HG03097 (cell line): ENCODE measurements at regions not wholly inside any gene's neighbourhood (a gene's known extent, or its start where the extent isn't known, plus 50 kb on each side); places are given as distances from the start of the nearest gene placed in this dataset.
"Not testable (repeated sequence)": the region's sequence is repeated elsewhere in the genome, so short reads cannot be mapped to it uniquely, and the experiment has no call there.

Experiments
- ATAC-seq: cut with Tn5 transposase; IDR thresholded peaks from one replicate; pipeline ENCODE4 v1.9.1; 2021; ENCODE audit not compliant: unreplicated experiment, low FRiP score

- ATAC-seq: no peak
Observed at GRCh38 chr13:22837980-22838647, 342.7 kb upstream of the SGCG start.

DNA sequence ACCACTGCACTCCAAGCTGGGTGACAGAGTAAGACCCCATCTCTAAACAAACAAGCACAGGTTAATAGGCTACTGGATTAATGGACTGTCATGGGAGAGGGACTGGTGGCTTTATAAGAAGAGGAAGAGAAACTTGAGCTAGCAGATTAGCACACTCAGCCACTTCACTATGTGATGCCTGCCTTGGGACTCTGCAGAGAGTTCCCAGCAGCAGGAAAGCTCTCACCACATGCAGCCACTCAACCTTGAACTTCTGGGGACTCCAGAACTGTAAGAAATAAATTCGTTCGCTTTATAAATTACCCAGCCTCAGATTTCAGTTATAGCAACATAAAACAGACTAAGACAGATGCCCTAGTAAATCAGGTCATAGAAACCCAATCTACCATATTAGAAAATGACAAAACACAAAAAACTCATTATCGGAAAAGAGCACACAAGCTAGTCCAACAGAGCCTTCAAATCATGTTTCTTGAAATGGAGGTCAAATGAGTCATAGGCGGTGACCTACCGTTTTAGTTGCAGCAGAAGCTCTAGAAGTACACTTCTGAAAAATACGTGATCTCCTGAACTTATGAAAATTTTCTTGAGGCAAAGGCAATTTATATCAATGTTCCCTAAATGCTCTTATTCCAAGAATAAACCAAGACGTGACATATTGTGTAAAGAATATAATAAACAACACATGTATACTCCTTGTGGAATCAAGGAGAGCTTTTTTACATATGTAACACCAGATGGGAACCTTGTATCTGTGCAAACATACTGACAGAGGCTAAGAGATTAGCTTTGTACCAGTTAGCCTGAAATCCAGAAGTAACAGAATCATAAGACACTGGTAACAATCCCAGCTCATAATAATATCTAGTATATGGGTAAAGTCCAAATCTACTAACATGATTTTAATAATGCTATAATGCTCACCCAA lies 340.9 kb upstream of the SGCG start:
- ATAC-seq: no peak

DNA sequence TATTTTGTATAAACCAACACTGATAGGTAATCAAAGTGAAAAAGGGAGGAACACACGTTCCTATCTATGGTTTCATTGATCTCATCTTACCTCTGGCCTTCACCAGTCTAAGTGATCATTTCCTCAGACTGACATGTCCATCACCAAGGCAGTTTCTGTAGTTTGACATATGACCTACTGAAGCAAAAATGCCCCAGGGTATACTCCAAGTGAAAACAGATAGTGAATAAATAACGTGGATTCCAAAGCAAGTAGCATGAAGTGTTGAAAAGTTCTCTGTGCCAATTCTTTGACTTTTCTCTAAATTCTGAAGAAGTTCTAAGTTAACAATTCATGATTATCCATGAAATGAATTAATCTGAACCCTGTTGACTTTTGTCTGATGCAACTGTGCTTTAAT lies 334.2 kb upstream of the SGCG start:
- ATAC-seq: no peak

GRCh38 chr13:22848539-22849052 lies 332.2 kb upstream of the SGCG start:
- no peak for ATAC-seq

DNA sequence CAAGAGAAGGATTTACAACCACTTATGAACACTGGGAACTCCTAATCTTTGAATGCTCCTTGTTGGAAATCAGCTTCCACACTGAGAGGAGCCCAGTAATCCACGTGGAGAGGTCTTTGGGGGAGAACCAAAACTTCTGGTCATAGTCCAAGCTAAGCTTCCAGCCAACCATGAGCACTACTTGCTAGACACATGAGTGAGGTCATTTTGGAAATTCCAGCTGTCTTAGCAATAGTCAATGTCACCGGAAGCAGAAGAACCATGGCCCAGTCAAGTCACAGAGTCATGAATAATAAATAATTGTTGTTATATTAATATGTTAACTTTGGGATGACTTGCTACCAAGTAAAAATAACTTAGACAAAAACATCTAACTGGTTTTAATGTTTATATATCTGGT lies 324.9 kb upstream of the SGCG start:
- no peak for ATAC-seq

DNA sequence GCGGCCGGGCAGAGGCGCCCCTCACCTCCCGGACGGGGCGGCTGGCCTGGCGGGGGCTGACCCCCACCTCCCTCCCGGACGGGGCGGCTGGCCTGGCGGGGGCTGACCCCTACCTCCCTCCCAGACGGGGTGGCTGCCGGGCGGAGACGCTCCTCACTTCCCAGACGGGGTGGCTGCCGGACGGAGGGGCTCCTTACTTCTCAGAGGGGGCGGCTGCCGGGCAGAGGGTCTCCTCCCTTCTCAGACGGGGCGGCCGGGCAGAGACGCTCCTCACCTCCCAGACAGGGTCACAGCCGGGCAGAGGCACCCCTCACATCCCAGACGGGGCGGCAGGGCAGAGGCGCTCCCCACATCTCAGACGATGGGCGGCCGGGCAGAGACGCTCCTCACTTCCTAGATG lies 321.8 kb upstream of the SGCG start:
- ATAC-seq: not testable (repeated sequence)

DNA sequence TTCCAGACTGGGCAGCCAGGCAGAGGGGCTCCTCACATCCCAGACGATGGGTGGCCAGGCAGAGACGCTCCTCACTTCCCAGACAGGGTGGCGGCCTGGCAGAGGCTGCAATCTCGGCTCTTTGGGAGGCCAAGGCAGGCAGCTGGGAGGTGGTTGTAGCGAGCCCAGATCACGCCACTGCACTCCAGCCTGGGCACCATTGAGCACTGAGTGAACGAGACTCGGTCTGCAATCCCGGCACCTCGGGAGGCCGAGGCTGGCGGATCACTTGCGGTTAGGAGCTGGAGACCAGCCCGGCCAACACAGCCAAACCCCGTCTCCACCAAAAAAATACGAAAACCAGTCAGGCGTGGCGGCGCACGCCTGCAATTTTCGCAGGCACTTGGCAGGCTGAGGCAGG lies 321.4 kb upstream of the SGCG start:
- not testable (repeated sequence) for ATAC-seq

DNA sequence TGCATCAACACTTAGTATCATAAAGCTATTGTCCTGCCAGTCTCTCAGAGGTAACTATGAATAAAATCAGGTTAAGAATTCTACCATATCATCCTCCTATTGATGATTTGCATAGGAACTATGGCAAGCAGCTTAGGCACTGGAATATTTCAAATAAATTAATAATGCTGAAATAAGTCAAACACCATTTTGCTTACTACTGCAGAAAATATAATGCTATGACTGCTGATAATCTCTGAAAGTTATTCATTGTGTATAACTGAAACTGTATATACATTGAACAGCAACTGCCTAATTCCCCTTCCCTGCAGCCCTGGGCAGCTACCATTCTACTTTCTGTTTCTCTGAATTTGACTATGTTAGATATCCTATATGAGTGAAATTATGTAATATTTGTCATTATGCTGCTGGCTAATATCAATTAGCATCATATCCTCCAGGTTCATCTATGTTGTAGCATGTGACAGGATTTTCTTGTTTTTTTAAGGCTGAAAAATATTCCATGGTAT lies 318.8 kb upstream of the SGCG start:
- no peak for ATAC-seq

DNA sequence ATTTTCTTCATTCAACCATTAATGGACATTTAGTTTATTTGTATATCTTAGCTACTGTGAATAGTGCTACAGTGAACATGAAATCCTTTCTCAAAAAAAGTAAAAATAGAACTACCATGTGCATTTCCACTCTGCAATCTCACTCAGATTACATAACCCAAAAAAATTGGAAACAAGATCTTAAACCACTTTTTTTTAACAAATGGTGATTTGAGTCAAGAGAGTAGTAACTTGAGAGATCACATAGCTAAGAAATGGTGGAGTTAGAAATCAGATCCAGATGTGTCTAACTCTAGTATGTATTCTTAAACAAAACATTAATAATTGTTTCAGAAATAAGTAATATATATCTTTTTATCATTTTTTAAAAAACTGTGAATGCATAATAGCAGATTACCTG lies 318.3 kb upstream of the SGCG start:
- no peak for ATAC-seq

- ATAC-seq: no peak
Observed at GRCh38 chr13:22866221-22866620, 314.6 kb upstream of the SGCG start.

DNA sequence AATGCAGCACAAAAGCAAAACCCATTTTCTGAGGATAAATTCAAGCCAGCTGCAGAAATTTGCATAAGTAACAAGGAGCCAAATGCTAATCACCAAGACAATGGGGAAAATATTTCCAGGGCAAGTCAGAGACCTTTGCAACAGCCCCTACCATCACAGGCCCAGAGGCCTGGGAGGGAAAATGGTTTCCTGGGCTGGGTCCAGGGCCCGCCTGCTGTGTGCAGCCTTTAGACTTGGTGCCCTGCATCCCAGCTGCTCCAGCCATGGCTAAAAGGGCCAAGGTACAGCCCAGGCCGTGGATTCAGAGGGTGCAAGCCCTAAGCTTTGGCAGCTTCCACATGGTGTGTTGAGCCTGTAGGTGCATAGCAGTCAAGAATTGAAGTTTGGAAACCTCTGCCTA lies 309.5 kb upstream of the SGCG start:
- no peak for ATAC-seq

DNA sequence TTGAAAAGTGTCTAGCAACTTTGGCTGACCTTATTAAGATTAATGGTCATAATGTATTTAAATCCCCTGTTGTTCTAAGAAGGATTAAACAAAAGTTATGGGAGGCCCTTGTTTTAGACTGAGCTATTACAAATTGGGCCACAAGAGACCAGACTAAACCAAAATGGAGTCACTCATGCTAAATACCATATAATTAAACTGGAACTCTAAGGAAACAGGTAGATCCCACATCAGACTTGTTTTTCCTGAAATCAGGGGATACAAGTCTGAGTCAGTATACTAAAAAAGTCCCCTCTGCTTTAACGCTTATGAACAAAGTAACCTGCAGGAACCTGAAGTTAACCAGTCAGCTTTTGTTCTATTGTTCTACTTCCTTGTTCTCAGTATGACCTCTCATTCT lies 305.9 kb upstream of the SGCG start:
- no peak for ATAC-seq

DNA sequence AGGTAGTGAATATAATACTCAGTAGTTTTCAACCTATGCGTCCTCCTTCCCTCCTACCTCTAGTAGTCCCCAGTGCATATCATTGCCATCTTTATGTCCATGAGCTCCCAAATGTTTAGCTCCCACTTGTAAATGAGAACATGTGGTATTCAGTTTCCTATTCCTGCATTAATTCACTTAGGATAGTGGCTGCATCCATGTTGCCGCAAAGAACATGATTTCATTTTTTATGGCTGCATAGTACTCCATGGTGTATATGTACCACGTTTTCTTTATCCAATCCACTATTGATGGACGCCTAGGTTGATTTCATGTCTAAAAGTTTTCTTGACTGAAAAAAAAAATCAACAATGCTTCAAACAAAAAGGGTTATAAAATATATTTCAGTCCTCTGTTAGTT lies 303.4 kb upstream of the SGCG start:
- no peak for ATAC-seq

- ATAC-seq: no peak
Observed at GRCh38 chr13:22880741-22881720, 299.7 kb upstream of the SGCG start.

DNA sequence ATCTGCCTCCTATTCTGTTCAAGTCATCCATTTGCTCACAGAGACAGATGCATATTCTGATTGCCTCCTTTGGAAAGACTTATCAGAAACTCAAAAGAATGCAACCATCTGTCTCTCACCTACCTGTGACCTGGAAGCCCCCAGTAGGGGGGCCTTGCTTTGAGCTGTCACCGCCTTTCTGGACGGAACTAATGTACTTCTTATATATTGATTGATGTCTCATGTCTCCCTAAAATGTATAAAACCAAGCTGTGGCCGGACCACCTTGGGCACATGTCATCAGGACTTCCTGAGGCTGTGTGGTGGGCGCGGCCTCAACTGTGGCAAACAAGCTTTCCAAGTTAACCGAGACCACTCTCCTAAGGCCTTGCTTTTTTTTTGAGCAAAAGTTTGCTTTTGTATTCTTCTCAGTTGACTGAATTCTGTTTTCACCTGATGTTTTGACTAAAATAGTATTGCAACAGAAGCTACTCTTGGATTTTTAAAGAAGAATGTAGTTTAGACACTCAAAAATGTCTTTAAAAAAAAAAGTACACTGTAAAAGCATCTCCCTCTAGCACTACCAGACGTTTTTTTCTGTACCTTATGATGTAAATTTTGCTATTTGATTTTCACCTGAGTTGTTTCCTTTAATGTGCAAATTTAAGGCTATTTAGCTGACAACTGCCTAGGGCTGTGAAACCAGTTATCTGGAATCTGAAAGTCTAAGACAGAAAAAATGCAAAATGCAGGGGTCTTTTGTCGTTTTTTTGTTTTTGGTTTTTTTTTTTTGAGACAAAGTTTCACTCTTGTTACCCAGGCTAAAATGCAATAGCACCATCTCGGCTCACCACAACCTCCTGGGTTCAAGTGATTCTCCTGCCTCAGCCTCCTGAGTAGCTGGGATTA lies 298.8 kb upstream of the SGCG start:
- not testable (repeated sequence) for ATAC-seq

DNA sequence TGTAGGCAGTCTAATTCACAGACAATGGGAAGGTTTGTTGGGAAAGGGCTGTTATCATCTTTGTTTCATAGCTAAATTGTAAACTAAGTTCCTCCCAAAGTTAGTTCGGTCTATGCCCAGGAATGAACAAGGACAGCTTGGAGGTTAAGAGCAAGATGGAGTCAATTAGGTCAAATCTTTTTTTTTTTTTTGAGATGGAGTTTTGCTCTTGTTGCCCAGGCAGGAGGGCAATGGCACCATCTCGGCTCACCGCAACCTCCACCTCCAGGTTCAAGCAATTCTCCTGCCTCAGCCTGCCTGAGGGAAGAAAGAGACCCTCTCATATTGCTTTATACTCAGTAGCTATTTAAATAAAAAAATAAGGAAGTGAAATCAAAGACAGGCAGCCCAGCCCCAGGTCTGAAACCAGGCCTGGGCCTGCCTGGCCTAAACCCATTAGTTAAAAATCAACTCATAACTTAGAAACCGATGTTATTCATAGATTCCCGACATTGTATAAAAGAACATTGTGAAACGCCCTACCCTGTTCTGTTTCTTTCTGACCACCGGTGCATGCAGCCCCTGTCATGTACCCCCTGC lies 297.4 kb upstream of the SGCG start:
- no peak for ATAC-seq

DNA sequence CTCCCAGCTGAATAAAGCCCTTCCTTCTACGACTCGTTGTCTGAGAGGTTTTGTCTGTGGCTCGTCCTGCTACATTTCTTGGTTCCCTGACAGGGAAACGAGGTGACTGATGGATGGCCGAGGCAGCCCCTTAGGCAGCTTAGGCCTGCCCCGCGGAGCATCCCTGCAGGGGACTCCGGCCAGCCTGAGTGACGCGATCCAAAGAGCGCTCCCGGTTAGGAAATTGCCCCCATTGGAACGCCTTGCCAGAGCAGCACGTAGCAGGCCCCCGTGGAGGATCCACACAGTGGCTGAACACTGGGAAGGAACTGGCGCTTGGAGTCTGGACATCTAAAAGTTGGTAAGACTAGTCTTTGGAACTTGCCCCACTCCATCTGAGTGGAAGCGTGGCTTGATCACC lies 296.8 kb upstream of the SGCG start:
- ATAC-seq: no peak

DNA sequence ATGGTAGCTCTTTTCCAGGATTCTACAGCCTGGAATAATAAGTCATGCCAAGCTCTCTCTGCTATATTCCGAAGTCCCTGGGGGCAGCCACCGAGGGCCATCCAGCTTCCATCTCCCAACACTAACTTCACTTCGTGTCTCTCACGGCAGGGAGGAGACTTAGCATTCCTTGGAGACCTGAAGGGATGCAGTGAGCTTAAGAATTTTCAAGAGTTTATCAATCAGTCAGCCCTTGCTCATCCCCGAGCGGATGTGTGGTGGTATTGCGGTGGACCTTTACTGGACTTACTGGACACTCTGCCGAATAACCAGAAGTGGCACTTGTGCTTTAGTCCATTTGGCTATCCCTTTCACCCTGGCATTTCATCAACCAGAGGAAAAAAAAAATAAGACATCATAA lies 294.7 kb upstream of the SGCG start:
- not testable (repeated sequence) for ATAC-seq

DNA sequence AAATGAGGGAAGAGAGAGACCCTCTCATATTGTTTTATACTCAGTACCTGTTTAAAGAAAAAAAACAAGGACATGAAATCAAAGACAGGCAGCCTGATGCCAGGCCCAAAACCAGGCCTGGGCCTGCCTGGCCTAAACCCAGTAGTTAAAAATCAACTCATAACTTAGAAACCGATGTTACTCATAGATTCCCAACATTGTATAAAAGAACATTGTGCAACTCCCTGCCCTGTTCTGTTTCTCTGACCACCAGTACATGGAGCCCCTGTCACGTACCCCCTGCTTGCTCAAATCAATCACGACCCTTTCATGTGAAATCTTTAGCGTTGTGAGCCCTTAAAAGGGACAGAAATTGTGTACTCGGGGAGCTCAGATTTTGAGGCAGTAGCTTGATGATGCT lies 291.4 kb upstream of the SGCG start:
- not testable (repeated sequence) for ATAC-seq
